Cardiac muscle cell (in vitro differentiated cells and primary cell): ENCODE measurements at regions not wholly inside any gene's neighbourhood (a gene's known extent, or its start where the extent isn't known, plus 50 kb on each side); places are given as distances from the start of the nearest gene placed in this dataset.

Experiments used
- DNase-seq, 2 donors: peaks; one replicate each; pipeline versions ENCODE4 v3.0.0 to v3.0.0-alpha.2; 2010 to 2017; ENCODE audit warnings: low read depth in 1 of 2, low spot score in 1 of 2
- H3K27ac ChIP-seq: fragments of 200-600 bp; sonication (generic); 2 replicates; pipeline ENCODE4 v1.5.1; 2016
- H3K27me3 ChIP-seq: fragments of 200-600 bp; sonication (generic); 2 replicates; pipeline ENCODE4 v1.6.0; 2016; ENCODE audit warnings: control low read depth
- H3K36me3 ChIP-seq: fragments of 200-600 bp; sonication (generic); 2 replicates; pipeline ENCODE4 v1.5.1; 2016; ENCODE audit warnings: control low read depth
- H3K4me1 ChIP-seq: fragments of 200-600 bp; sonication (generic); 2 replicates; pipeline ENCODE4 v1.8.1; 2017; ENCODE audit warnings: low read depth, mild to moderate bottlenecking, mixed run types
- H3K4me3 ChIP-seq: fragments of 200-600 bp; sonication (generic); 2 replicates; pipeline ENCODE4 v1.5.1; 2016; ENCODE audit warnings: mild to moderate bottlenecking
- H3K9me3 ChIP-seq: fragments of 200-600 bp; sonication (generic); 2 replicates; pipeline ENCODE4 v1.5.1; 2017; ENCODE audit warnings: low read depth, mild to moderate bottlenecking, control low read depth
- TF ChIP-seq, protein P1 (sequence below): IDR thresholded peaks from 2 replicates; pipeline ENCODE4 v1.5.1; 2012; ENCODE audit warnings: low read depth, mild to moderate bottlenecking, low read length

DNA sequence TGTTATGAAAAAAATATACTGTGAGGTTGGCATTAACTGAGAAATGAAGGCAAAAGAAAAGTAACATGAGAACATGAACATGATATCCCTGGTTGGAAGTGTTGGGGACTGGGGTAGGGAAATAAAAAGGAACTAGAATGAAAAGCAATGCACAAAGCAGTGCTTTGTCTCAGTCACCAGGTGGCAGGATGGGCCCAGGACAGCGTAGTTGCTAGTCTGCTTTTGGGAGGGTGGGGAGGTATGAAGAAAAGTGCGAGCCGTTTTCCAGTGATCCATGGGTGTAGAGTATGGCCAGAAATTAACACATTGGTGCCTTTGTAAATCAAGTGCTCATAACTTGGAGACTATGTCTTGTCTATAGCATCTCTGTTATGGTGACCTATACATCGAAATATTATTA, 662.5 kb upstream of the SALL1 start:
- no peaks in the 10 kb centered on the region for H3K27me3 ChIP-seq
- H3K27ac ChIP-seq, result no peak overlapping the region
- DNase-seq, result no peak
- H3K4me3 ChIP-seq, result no peak overlapping the region
- no peaks in the 10 kb centered on the region for H3K9me3 ChIP-seq
- TF ChIP-seq, protein P1, sequence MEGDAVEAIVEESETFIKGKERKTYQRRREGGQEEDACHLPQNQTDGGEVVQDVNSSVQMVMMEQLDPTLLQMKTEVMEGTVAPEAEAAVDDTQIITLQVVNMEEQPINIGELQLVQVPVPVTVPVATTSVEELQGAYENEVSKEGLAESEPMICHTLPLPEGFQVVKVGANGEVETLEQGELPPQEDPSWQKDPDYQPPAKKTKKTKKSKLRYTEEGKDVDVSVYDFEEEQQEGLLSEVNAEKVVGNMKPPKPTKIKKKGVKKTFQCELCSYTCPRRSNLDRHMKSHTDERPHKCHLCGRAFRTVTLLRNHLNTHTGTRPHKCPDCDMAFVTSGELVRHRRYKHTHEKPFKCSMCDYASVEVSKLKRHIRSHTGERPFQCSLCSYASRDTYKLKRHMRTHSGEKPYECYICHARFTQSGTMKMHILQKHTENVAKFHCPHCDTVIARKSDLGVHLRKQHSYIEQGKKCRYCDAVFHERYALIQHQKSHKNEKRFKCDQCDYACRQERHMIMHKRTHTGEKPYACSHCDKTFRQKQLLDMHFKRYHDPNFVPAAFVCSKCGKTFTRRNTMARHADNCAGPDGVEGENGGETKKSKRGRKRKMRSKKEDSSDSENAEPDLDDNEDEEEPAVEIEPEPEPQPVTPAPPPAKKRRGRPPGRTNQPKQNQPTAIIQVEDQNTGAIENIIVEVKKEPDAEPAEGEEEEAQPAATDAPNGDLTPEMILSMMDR, result no peak
- H3K4me1 ChIP-seq, result no peaks in the 10 kb centered on the region
- no peaks in the 10 kb centered on the region for H3K36me3 ChIP-seq

DNA sequence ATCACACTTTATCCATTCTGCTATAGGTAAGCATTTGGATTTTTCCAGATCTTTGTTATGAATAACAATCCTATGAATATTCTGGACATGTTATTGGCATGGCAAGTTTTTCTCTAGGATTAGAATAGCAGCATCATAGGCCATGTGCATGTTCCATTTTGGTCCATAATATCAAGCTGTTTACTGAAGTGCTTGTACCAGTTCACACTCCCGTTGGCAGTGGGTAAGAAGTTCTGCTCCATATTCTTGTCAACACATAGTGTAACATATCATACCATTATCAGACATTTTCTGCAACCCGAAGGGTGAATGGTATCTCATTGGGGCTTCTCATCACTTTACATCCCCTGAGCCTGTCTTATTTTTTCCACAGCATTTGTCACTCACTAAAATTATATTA, 661.9 kb upstream of the SALL1 start:
- TF ChIP-seq, protein P1, result no peak
- DNase-seq, result no peak
- Histone ChIP-seq H3K27me3 (no peaks in the 10 kb centered on the region), H3K9me3 (no peaks in the 10 kb centered on the region), H3K36me3 (no peaks in the 10 kb centered on the region), H3K4me3 (no peak overlapping the region), H3K4me1 (no peaks in the 10 kb centered on the region), H3K27ac (no peak overlapping the region)

- TF ChIP-seq, protein P1, result no peak
- Histone ChIP-seq H3K27ac (no peak overlapping the region), H3K27me3 (no peaks in the 10 kb centered on the region), H3K4me3 (no peak overlapping the region), H3K36me3 (no peaks in the 10 kb centered on the region), H3K9me3 (no peaks in the 10 kb centered on the region), H3K4me1 (no peaks in the 10 kb centered on the region)
- no peak for DNase-seq
Measured at GRCh38 chr16:51807551-51807950, 656.5 kb upstream of the SALL1 start.

- H3K36me3 ChIP-seq, result no peaks in the 10 kb centered on the region
- H3K27me3 ChIP-seq, result no peaks in the 10 kb centered on the region
- no peak for DNase-seq
- H3K4me1 ChIP-seq, result peaks cover 5% of the 10 kb centered on the region
- TF ChIP-seq, protein P1, result no peak
- no peak overlapping the region for H3K27ac ChIP-seq
- H3K4me3 ChIP-seq, result no peak overlapping the region
- no peaks in the 10 kb centered on the region for H3K9me3 ChIP-seq
Measured at GRCh38 chr16:51801635-51802034, 650.6 kb upstream of the SALL1 start.

DNA sequence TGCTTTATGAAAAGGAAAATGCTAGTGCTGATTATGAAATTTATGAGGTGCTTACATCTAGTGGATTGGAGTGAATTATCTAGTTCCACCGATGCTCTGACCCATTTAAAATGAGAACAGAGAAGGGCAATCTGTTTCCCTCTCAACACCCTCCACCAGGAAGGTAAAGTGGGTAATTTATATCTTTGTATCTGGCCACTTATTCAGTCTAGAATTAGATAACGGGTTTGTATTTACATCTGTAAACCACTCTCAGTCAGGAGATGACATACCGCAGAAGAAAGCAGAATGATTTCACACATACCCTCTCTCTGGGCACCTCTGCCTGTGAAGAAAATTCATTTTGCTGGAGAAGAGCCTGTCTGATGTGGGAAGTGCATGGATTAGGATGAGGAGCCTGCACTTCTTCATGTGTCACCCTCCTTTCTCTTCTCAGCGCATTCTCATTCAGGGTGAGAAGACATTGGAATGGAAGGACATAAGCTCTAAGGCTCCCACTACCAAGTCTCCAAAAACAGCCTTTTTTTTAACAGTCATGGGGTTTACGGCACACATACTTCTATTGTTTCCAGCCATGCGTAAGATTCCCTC, 646.7 kb upstream of the SALL1 start:
- TF ChIP-seq, protein P1, result no peak
- H3K4me3 ChIP-seq, result no peak overlapping the region
- H3K4me1 ChIP-seq, result peaks cover 5% of the 10 kb centered on the region
- peak in 1 of 2 donors; percentile 13 for DNase-seq
- no peaks in the 10 kb centered on the region for H3K9me3 ChIP-seq
- H3K36me3 ChIP-seq, result no peaks in the 10 kb centered on the region
- no peaks in the 10 kb centered on the region for H3K27me3 ChIP-seq
- H3K27ac ChIP-seq, result no peak overlapping the region
